IgD-negative memory B cell (primary cell): ENCODE measurements at regions not wholly inside any gene's neighbourhood (a gene's known extent, or its start where the extent isn't known, plus 50 kb on each side); places are given as distances from the start of the nearest gene placed in this dataset.
"Not testable (repeated sequence)": the region's sequence is repeated elsewhere in the genome, so short reads cannot be mapped to it uniquely, and the experiment has no call there.

ENCODE experiments used
- H3K27ac Mint-ChIP-seq, 3 donors: one replicate each; pipeline ENCODE4 v1.8.0; 2020 to 2022; ENCODE audit warnings: mild to moderate bottlenecking in 3 of 3, mixed read lengths in 3 of 3, moderate library complexity in 1 of 3
- H3K27me3 Mint-ChIP-seq: one replicate; pipeline ENCODE4 v1.8.0; 2021; ENCODE audit warnings: mixed read lengths
- H3K36me3 Mint-ChIP-seq: one replicate; pipeline ENCODE4 v1.8.0; 2020; ENCODE audit warnings: mild to moderate bottlenecking, mixed read lengths
- H3K4me1 Mint-ChIP-seq, 3 donors: one replicate each; pipeline ENCODE4 v1.8.0; 2020 to 2022; ENCODE audit warnings: mixed read lengths in 3 of 3, mild to moderate bottlenecking in 1 of 3
- H3K4me3 Mint-ChIP-seq, 4 donors: one replicate each; pipeline ENCODE4 v1.8.0; 2020 to 2022; ENCODE audit warnings: mild to moderate bottlenecking in 4 of 4, mixed read lengths in 4 of 4, moderate library complexity in 3 of 4
- H3K9me3 Mint-ChIP-seq, 3 donors: one replicate each; pipeline ENCODE4 v1.8.0; 2020 to 2021; ENCODE audit warnings: mixed read lengths in 3 of 3, mild to moderate bottlenecking in 1 of 3

GRCh38 chr4:148637453-148637852, 195.2 kb upstream of the NR3C2 start:
- H3K27ac Mint-ChIP-seq, H3K27me3 Mint-ChIP-seq, H3K4me1 Mint-ChIP-seq, H3K4me3 Mint-ChIP-seq, H3K36me3 Mint-ChIP-seq: not testable (repeated sequence)
- peaks cover 7 to 28% (median 11%) of the 10 kb centered on the region in 3 donors for H3K9me3 Mint-ChIP-seq

GRCh38 chr4:148634476-148634875, 192.3 kb upstream of the NR3C2 start:
- no peaks in the 10 kb centered on the region for H3K36me3 Mint-ChIP-seq

GRCh38 chr4:148633720-148634119, 191.5 kb upstream of the NR3C2 start:
- Mint-ChIP-seq H3K9me3 (peaks cover 4 to 20% (median 14%) of the 10 kb centered on the region in 3 donors), H3K27ac (no peak overlapping the region), H3K4me1 (no peaks in the 10 kb centered on the region), H3K4me3 (no peak overlapping the region), H3K36me3 (no peaks in the 10 kb centered on the region), H3K27me3 (no peaks in the 10 kb centered on the region)

More at GRCh38 chr4:148634476-148634875, 192.3 kb upstream of the NR3C2 start:
- Mint-ChIP-seq H3K4me3 (no peak overlapping the region), H3K4me1 (no peaks in the 10 kb centered on the region), H3K27ac (no peak overlapping the region), H3K27me3 (no peaks in the 10 kb centered on the region), H3K9me3 (peaks cover 7 to 25% (median 11%) of the 10 kb centered on the region in 3 donors)

GRCh38 chr4:148632476-148632875, 190.3 kb upstream of the NR3C2 start:
- Mint-ChIP-seq H3K27ac (no peak overlapping the region), H3K36me3 (no peaks in the 10 kb centered on the region), H3K4me3 (no peak overlapping the region), H3K4me1 (no peaks in the 10 kb centered on the region), H3K9me3 (peaks cover 4 to 13% (median 10%) of the 10 kb centered on the region in 3 donors), H3K27me3 (no peaks in the 10 kb centered on the region)

GRCh38 chr4:148630051-148630450, 187.8 kb upstream of the NR3C2 start:
- no peaks in the 10 kb centered on the region for H3K4me1 Mint-ChIP-seq
- no peak overlapping the region for H3K27ac Mint-ChIP-seq
- H3K9me3 Mint-ChIP-seq, result peaks cover 0 to 9% (median 3%) of the 10 kb centered on the region in 3 donors
- no peaks in the 10 kb centered on the region for H3K36me3 Mint-ChIP-seq
- no peak overlapping the region for H3K4me3 Mint-ChIP-seq
- no peaks in the 10 kb centered on the region for H3K27me3 Mint-ChIP-seq

- H3K27ac Mint-ChIP-seq, result no peak overlapping the region
- peaks cover 2% of the 10 kb centered on the region for H3K36me3 Mint-ChIP-seq
- H3K9me3 Mint-ChIP-seq, result peaks cover 2 to 26% (median 7%) of the 10 kb centered on the region in 3 donors
- H3K4me3 Mint-ChIP-seq, result no peak overlapping the region
- no peaks in the 10 kb centered on the region for H3K27me3 Mint-ChIP-seq
- H3K4me1 Mint-ChIP-seq, result no peaks in the 10 kb centered on the region
Observed at GRCh38 chr4:148618856-148619255, 176.6 kb upstream of the NR3C2 start.

GRCh38 chr4:148608968-148609367, 166.8 kb upstream of the NR3C2 start:
- Mint-ChIP-seq H3K9me3 (peaks cover 3 to 4% (median 3%) of the 10 kb centered on the region in 3 donors), H3K27me3 (no peaks in the 10 kb centered on the region), H3K27ac (no peak overlapping the region), H3K4me1 (no peaks in the 10 kb centered on the region), H3K4me3 (no peak overlapping the region), H3K36me3 (no peaks in the 10 kb centered on the region)

- not testable (repeated sequence) for H3K27ac Mint-ChIP-seq, H3K4me1 Mint-ChIP-seq, H3K36me3 Mint-ChIP-seq, H3K27me3 Mint-ChIP-seq
- Mint-ChIP-seq H3K4me3 (peak overlapping the region in 1 of 4 donors; percentile 58), H3K9me3 (peaks cover 11 to 32% (median 29%) of the 10 kb centered on the region in 3 donors)
Observed at GRCh38 chr4:148598418-148599207, 156.4 kb upstream of the NR3C2 start.

- Mint-ChIP-seq H3K4me1 (peaks cover 0 to 2% (median 2%) of the 10 kb centered on the region in 3 donors), H3K27ac (no peak overlapping the region), H3K27me3 (no peaks in the 10 kb centered on the region), H3K4me3 (no peak overlapping the region), H3K36me3 (peaks cover 1% of the 10 kb centered on the region), H3K9me3 (peaks cover 8 to 23% (median 11%) of the 10 kb centered on the region in 3 donors)
Observed at GRCh38 chr4:148589182-148589581, 147.0 kb upstream of the NR3C2 start.

- H3K27ac Mint-ChIP-seq, result no peak overlapping the region
- H3K36me3 Mint-ChIP-seq, result no peaks in the 10 kb centered on the region
- H3K4me1 Mint-ChIP-seq, result no peaks in the 10 kb centered on the region
- no peak overlapping the region for H3K4me3 Mint-ChIP-seq
- H3K9me3 Mint-ChIP-seq, result peaks cover 0 to 2% (median 1%) of the 10 kb centered on the region in 3 donors
- no peaks in the 10 kb centered on the region for H3K27me3 Mint-ChIP-seq
Observed at GRCh38 chr4:148575577-148575976, 133.4 kb upstream of the NR3C2 start.

- Mint-ChIP-seq H3K9me3 (peaks cover 0 to 2% (median 2%) of the 10 kb centered on the region in 3 donors), H3K4me3 (no peak overlapping the region), H3K4me1 (no peaks in the 10 kb centered on the region), H3K27ac (no peak overlapping the region), H3K36me3 (no peaks in the 10 kb centered on the region), H3K27me3 (no peaks in the 10 kb centered on the region)
Observed at GRCh38 chr4:148574911-148575310, 132.7 kb upstream of the NR3C2 start.

GRCh38 chr4:148574502-148574901, 132.3 kb upstream of the NR3C2 start:
- Mint-ChIP-seq H3K27me3 (no peaks in the 10 kb centered on the region), H3K27ac (no peak overlapping the region), H3K4me1 (no peaks in the 10 kb centered on the region), H3K36me3 (no peaks in the 10 kb centered on the region), H3K9me3 (peaks cover 0 to 3% (median 2%) of the 10 kb centered on the region in 3 donors), H3K4me3 (no peak overlapping the region)

GRCh38 chr4:148574066-148574465, 131.9 kb upstream of the NR3C2 start:
- Mint-ChIP-seq H3K27ac (no peak overlapping the region), H3K9me3 (peaks cover 2 to 6% (median 2%) of the 10 kb centered on the region in 3 donors), H3K4me3 (no peak overlapping the region), H3K36me3 (no peaks in the 10 kb centered on the region), H3K4me1 (no peaks in the 10 kb centered on the region), H3K27me3 (no peaks in the 10 kb centered on the region)

GRCh38 chr4:148573296-148573695, 131.1 kb upstream of the NR3C2 start:
- H3K27ac Mint-ChIP-seq, result no peak overlapping the region
- no peaks in the 10 kb centered on the region for H3K4me1 Mint-ChIP-seq
- no peaks in the 10 kb centered on the region for H3K27me3 Mint-ChIP-seq
- H3K4me3 Mint-ChIP-seq, result no peak overlapping the region
- peaks cover 2 to 7% (median 6%) of the 10 kb centered on the region in 3 donors for H3K9me3 Mint-ChIP-seq
- no peaks in the 10 kb centered on the region for H3K36me3 Mint-ChIP-seq

GRCh38 chr4:148565801-148566200, 123.6 kb upstream of the NR3C2 start:
- no peaks in the 10 kb centered on the region for H3K4me1 Mint-ChIP-seq
- no peaks in the 10 kb centered on the region for H3K27me3 Mint-ChIP-seq
- peaks cover 1 to 10% (median 10%) of the 10 kb centered on the region in 3 donors for H3K9me3 Mint-ChIP-seq
- H3K4me3 Mint-ChIP-seq, result no peak overlapping the region
- H3K27ac Mint-ChIP-seq, result no peak overlapping the region
- no peaks in the 10 kb centered on the region for H3K36me3 Mint-ChIP-seq

- Mint-ChIP-seq H3K27ac (no peak overlapping the region), H3K27me3 (no peaks in the 10 kb centered on the region), H3K4me3 (no peak overlapping the region), H3K9me3 (peaks cover 2 to 4% (median 2%) of the 10 kb centered on the region in 3 donors), H3K4me1 (no peaks in the 10 kb centered on the region), H3K36me3 (no peaks in the 10 kb centered on the region)
Observed at GRCh38 chr4:148563684-148564083, 121.5 kb upstream of the NR3C2 start.
